Loucy (cell line): ENCODE measurements at regions not wholly inside any gene's neighbourhood (a gene's known extent, or its start where the extent isn't known, plus 50 kb on each side); places are given as distances from the start of the nearest gene placed in this dataset.

Experiments
- H2AFZ ChIP-seq: fragments of 200-600 bp; sonication (generic); 2 replicates; pipeline ENCODE4 v1.6.0; 2016; ENCODE audit warnings: antibody characterized with exemption, mild to moderate bottlenecking, low read length, moderate library complexity
- H3F3A ChIP-seq: fragments of 200-600 bp; 2 replicates; pipeline ENCODE4 v1.6.0; 2016; ENCODE audit warnings: antibody characterized with exemption, low read depth, mild to moderate bottlenecking
- H3K27me3 ChIP-seq: fragments of 200-600 bp; sonication (generic); 2 replicates; pipeline ENCODE4 v1.6.1; 2014; ENCODE audit warnings: low read length, mild to moderate bottlenecking; ENCODE audit not compliant: insufficient read depth, poor library complexity, severe bottlenecking
- H3K36me3 ChIP-seq: fragments of 200-600 bp; sonication (generic); 2 replicates; pipeline ENCODE4 v1.6.1; 2016; ENCODE audit warnings: low read length; ENCODE audit not compliant: insufficient read depth
- H3K4me1 ChIP-seq: fragments of 200-600 bp; sonication (generic); 2 replicates; pipeline ENCODE4 v1.5.1; 2014; ENCODE audit warnings: low read length, mild to moderate bottlenecking; ENCODE audit not compliant: insufficient read depth, poor library complexity, severe bottlenecking
- H3K4me2 ChIP-seq: fragments of 200-600 bp; sonication (generic); 2 replicates; pipeline ENCODE4 v1.6.0; 2014; ENCODE audit warnings: antibody characterized with exemption, low read length, low read depth, mild to moderate bottlenecking; ENCODE audit not compliant: poor library complexity, severe bottlenecking
- H3K4me3 ChIP-seq: fragments of 200-600 bp; sonication (generic); 2 replicates; pipeline ENCODE4 v1.5.1; 2014; ENCODE audit warnings: low read length, mild to moderate bottlenecking, mixed read lengths; ENCODE audit not compliant: poor library complexity, severe bottlenecking
- H3K79me2 ChIP-seq: fragments of 200-600 bp; sonication (generic); 2 replicates; pipeline ENCODE4 v1.6.1; 2014; ENCODE audit warnings: low read length; ENCODE audit not compliant: insufficient read depth
- H3K9ac ChIP-seq: fragments of 200-600 bp; sonication (generic); 2 replicates; pipeline ENCODE4 v1.6.0; 2014; ENCODE audit warnings: mild to moderate bottlenecking, low read depth, low read length, moderate library complexity; ENCODE audit not compliant: poor library complexity, severe bottlenecking
- H3K9me2 ChIP-seq: fragments of 200-600 bp; sonication (generic); replicated peaks from 2 replicates; pipeline ENCODE4 v1.6.1; 2016; ENCODE audit warnings: low read depth, low read length, mixed read lengths
- H3K9me3 ChIP-seq: fragments of 200-600 bp; sonication (generic); 2 replicates; pipeline ENCODE4 v1.6.1; 2014; ENCODE audit warnings: mild to moderate bottlenecking, antibody characterized with exemption, low read length, low read depth; ENCODE audit not compliant: insufficient read depth
- H4K20me1 ChIP-seq: fragments of 200-600 bp; sonication (generic); 2 replicates; pipeline ENCODE4 v1.6.0; 2014; ENCODE audit warnings: antibody characterized with exemption, low read length, mild to moderate bottlenecking; ENCODE audit not compliant: insufficient read depth, poor library complexity, severe bottlenecking
- EZH2phosphoT487 ChIP-seq: fragments of 200-600 bp; IDR thresholded peaks from 2 replicates; pipeline ENCODE4 v1.6.1; 2018; ENCODE audit warnings: antibody characterized with exemption, mild to moderate bottlenecking, moderate library complexity, borderline replicate concordance
- TF ChIP-seq, protein P1 (sequence below): fragments of 200-600 bp; sonication (generic); conservative IDR thresholded peaks from 2 replicates; pipeline ENCODE4 v1.5.1; 2014; ENCODE audit warnings: mild to moderate bottlenecking, antibody characterized with exemption, low read length

GRCh38 chr9:129282272-129282671, 104.2 kb upstream of the IER5L start:
- H3K4me2 ChIP-seq, result no peak overlapping the region
- no peaks in the 10 kb centered on the region for H3K9me2 ChIP-seq
- no peak for TF ChIP-seq EZH2phosphoT487
- TF ChIP-seq, protein P1, sequence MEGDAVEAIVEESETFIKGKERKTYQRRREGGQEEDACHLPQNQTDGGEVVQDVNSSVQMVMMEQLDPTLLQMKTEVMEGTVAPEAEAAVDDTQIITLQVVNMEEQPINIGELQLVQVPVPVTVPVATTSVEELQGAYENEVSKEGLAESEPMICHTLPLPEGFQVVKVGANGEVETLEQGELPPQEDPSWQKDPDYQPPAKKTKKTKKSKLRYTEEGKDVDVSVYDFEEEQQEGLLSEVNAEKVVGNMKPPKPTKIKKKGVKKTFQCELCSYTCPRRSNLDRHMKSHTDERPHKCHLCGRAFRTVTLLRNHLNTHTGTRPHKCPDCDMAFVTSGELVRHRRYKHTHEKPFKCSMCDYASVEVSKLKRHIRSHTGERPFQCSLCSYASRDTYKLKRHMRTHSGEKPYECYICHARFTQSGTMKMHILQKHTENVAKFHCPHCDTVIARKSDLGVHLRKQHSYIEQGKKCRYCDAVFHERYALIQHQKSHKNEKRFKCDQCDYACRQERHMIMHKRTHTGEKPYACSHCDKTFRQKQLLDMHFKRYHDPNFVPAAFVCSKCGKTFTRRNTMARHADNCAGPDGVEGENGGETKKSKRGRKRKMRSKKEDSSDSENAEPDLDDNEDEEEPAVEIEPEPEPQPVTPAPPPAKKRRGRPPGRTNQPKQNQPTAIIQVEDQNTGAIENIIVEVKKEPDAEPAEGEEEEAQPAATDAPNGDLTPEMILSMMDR, result no peak
- no peaks in the 10 kb centered on the region for H3K4me1 ChIP-seq
- no peak overlapping the region for H3K4me3 ChIP-seq
- H3K9me3 ChIP-seq, result no peaks in the 10 kb centered on the region
- H3K36me3 ChIP-seq, result no peaks in the 10 kb centered on the region
- H3K9ac ChIP-seq, result no peak overlapping the region
- no peaks in the 10 kb centered on the region for H3K27me3 ChIP-seq
- no peaks in the 10 kb centered on the region for H3F3A ChIP-seq
- no peaks in the 10 kb centered on the region for H4K20me1 ChIP-seq
- no peaks in the 10 kb centered on the region for H3K79me2 ChIP-seq
- no peak overlapping the region for H2AFZ ChIP-seq

DNA sequence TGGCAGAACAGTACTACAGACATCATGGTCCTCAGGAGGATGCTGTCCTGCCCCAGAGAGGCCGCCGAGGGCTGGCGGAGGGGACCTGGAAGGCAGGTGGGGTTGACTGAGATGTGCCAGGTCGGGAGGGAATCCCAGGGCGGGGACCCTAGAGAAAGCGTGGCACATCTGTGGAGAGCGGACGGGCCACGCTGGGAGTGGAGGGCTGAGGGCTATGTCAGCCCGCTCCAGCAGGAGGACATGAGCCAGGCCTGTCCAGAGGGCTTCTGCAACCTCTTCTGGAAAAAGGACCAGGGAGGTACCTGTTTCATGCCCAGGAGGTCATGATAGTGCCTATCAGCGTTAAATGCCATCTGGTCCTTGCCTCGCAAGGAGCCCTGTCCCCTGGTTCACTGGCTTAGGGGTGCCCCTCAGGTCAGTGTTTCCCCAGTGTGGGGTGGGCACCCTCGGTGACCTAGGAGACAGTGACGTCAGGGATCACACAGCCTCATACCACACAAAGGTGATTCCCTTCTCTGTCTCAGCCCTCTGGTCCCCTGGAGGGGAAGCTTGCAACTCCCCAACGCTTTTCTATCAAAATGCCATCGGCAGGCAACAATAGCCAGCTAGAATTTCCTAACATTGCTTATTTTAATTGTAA, 103.6 kb upstream of the IER5L start:
- no peaks in the 10 kb centered on the region for H3K36me3 ChIP-seq
- H3K27me3 ChIP-seq, result no peaks in the 10 kb centered on the region
- no peak overlapping the region for H3K4me2 ChIP-seq
- H3K9ac ChIP-seq, result no peak overlapping the region
- no peaks in the 10 kb centered on the region for H3K79me2 ChIP-seq
- H4K20me1 ChIP-seq, result no peaks in the 10 kb centered on the region
- no peak overlapping the region for H3K4me3 ChIP-seq
- H3K9me3 ChIP-seq, result no peaks in the 10 kb centered on the region
- H3F3A ChIP-seq, result no peaks in the 10 kb centered on the region
- H3K9me2 ChIP-seq, result no peaks in the 10 kb centered on the region
- no peaks in the 10 kb centered on the region for H3K4me1 ChIP-seq
- no peak overlapping the region for H2AFZ ChIP-seq
- TF ChIP-seq EZH2phosphoT487, result no peak
- TF ChIP-seq, protein P1, result no peak

- Histone ChIP-seq H3K27me3 (no peaks in the 10 kb centered on the region), H4K20me1 (no peaks in the 10 kb centered on the region), H2AFZ (no peak overlapping the region), H3K4me1 (no peaks in the 10 kb centered on the region), H3K4me2 (no peak overlapping the region), H3K79me2 (no peaks in the 10 kb centered on the region), H3K36me3 (no peaks in the 10 kb centered on the region), H3K4me3 (no peak overlapping the region), H3F3A (no peaks in the 10 kb centered on the region), H3K9ac (no peak overlapping the region), H3K9me3 (no peaks in the 10 kb centered on the region), H3K9me2 (no peaks in the 10 kb centered on the region)
- TF ChIP-seq EZH2phosphoT487, result no peak
- TF ChIP-seq, protein P1, result no peak
These were observed 102.7 kb upstream of the IER5L start for GRCh38 chr9:129280623-129281271.
